Putamen (tissue), 1 donor: ENCODE measurements at regions not wholly inside any gene's neighbourhood (a gene's known extent, or its start where the extent isn't known, plus 50 kb on each side); places are given as distances from the start of the nearest gene placed in this dataset.
"Not testable (repeated sequence)": the region's sequence is repeated elsewhere in the genome, so short reads cannot be mapped to it uniquely, and the experiment has no call there.

ENCODE experiments used
- DNase-seq: peaks from one replicate; pipeline ENCODE4 v3.0.0-alpha.2; 2016; ENCODE audit warnings: low spot score

- DNase-seq, result no peak
Observed at GRCh38 chr20:4344670-4345069, 95.6 kb upstream of the ADRA1D start.

GRCh38 chr20:4342609-4343008 is 93.5 kb upstream of the ADRA1D start:
- no peak for DNase-seq

GRCh38 chr20:4341804-4342485 is 92.9 kb upstream of the ADRA1D start:
- no peak for DNase-seq

- no peak for DNase-seq
Observed at GRCh38 chr20:4335722-4336121, 86.6 kb upstream of the ADRA1D start.

GRCh38 chr20:4332121-4332860 is 83.2 kb upstream of the ADRA1D start:
- no peak for DNase-seq

GRCh38 chr20:4330011-4330410 is 80.9 kb upstream of the ADRA1D start:
- no peak for DNase-seq

GRCh38 chr20:4329232-4329631 is 80.1 kb upstream of the ADRA1D start:
- no peak for DNase-seq

- DNase-seq, result no peak
Observed at GRCh38 chr20:4328541-4328940, 79.5 kb upstream of the ADRA1D start.

GRCh38 chr20:4327956-4328355 is 78.9 kb upstream of the ADRA1D start:
- DNase-seq, result no peak

GRCh38 chr20:4326195-4327065 is 77.3 kb upstream of the ADRA1D start:
- DNase-seq, result no peak

- DNase-seq, result no peak
Observed at GRCh38 chr20:4325548-4326187, 76.6 kb upstream of the ADRA1D start.

- no peak for DNase-seq
Observed at GRCh38 chr20:4324611-4325243, 75.6 kb upstream of the ADRA1D start.

- no peak for DNase-seq
Observed at GRCh38 chr20:4322499-4322898, 73.4 kb upstream of the ADRA1D start.

- no peak for DNase-seq
Observed at GRCh38 chr20:4320291-4320690, 71.2 kb upstream of the ADRA1D start.

- no peak for DNase-seq
Observed at GRCh38 chr20:4318891-4319290, 69.8 kb upstream of the ADRA1D start.

- not testable (repeated sequence) for DNase-seq
Observed at GRCh38 chr20:4310616-4311015, 61.5 kb upstream of the ADRA1D start.

- DNase-seq, result no peak
Observed at GRCh38 chr20:4306206-4306605, 57.1 kb upstream of the ADRA1D start.

GRCh38 chr20:4305091-4305490 is 56.0 kb upstream of the ADRA1D start:
- no peak for DNase-seq

GRCh38 chr20:4304601-4305000 is 55.5 kb upstream of the ADRA1D start:
- DNase-seq, result peak; percentile 26

GRCh38 chr20:4303136-4303535 is 54.0 kb upstream of the ADRA1D start:
- DNase-seq, result no peak

GRCh38 chr20:4300921-4301320 is 51.8 kb upstream of the ADRA1D start:
- no peak for DNase-seq

GRCh38 chr20:4300401-4300800 is 51.3 kb upstream of the ADRA1D start:
- no peak for DNase-seq
